ENCODE measurements at regions not wholly inside any gene's neighbourhood (a gene's known extent, or its start where the extent isn't known, plus 50 kb on each side); places are given as distances from the start of the nearest gene placed in this dataset.

GRCh38 chr15:29997499-29997898 is 85.3 kb upstream of the GOLGA8J start:
- 0 out of 2 replicates have a peak, but pooled peaks cover 8% of the 10 kb centered on the region for H3K9me3 Mint-ChIP-seq
- no peak overlapping the region for H3K27ac Mint-ChIP-seq
- ATAC-seq (no peak), DNase-seq (ENCODE audit: low spot score) (no peak)
- H3K4me3 Mint-ChIP-seq = no peak overlapping the region
- H3K27me3 Mint-ChIP-seq (ENCODE audit: low read depth) = no peaks in the 10 kb centered on the region; the same call in 1 of the 2 replicates
- ChIA-PET POLR2A (no interaction called here), CTCF (interaction anchor here (2.1 kb wide), 1 partner anchor 12 kb away, joined by 10 read pairs; no protein-coding TSS in a partner anchor)
- TF ChIP-seq, protein P1, sequence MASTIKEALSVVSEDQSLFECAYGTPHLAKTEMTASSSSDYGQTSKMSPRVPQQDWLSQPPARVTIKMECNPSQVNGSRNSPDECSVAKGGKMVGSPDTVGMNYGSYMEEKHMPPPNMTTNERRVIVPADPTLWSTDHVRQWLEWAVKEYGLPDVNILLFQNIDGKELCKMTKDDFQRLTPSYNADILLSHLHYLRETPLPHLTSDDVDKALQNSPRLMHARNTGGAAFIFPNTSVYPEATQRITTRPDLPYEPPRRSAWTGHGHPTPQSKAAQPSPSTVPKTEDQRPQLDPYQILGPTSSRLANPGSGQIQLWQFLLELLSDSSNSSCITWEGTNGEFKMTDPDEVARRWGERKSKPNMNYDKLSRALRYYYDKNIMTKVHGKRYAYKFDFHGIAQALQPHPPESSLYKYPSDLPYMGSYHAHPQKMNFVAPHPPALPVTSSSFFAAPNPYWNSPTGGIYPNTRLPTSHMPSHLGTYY (CRISPR knock-in tag; IDR thresholded peaks at IDR 0.05) = no peak
- TF ChIP-seq RORB (CRISPR knock-in tag; IDR thresholded peaks at IDR 0.05) = no peak
- no peaks in the 10 kb centered on the region for H3K36me3 Mint-ChIP-seq
- peaks cover 14% of the 10 kb centered on the region for H3K4me1 Mint-ChIP-seq

DNA sequence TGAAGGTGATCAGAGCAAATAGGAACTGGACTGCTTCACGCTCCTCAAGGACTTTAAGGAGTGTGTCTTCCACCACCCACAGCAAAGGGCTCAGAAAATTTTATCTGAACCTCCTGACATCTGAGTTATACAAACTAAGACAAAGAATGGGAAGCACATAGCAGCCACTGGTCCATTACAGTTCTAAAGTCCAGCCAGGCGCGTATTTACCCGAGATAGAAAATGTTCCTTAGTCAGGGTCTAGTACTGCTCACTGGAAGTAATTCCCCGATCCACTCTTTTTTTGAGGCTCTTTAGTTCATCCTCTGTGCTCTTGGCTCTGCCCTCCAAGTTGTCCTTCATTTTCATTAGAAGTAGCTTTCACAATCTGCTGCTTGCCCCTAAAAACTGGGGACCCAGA is 88.5 kb upstream of the GOLGA8J start:
- peaks cover 28% of the 10 kb centered on the region for H3K4me1 Mint-ChIP-seq
- no peak overlapping the region for H3K27ac Mint-ChIP-seq
- H3K4me3 Mint-ChIP-seq = no peak overlapping the region
- ATAC-seq = no peak
- no peak for DNase-seq (ENCODE audit: low spot score)
- no peaks in the 10 kb centered on the region; the same call in 1 of the 2 replicates for H3K27me3 Mint-ChIP-seq (ENCODE audit: low read depth)
- no peaks in the 10 kb centered on the region; the same call in 1 of the 2 replicates for H3K9me3 Mint-ChIP-seq
- TF ChIP-seq MYBL2 (CRISPR knock-in tag; IDR thresholded peaks at IDR 0.05) (no peak), TCF7 (CRISPR knock-in tag; IDR thresholded peaks at IDR 0.05; ENCODE audit: low read depth) (no peak), CREM (CRISPR knock-in tag; IDR thresholded peaks at IDR 0.05) (no peak), ZNF121 (CRISPR knock-in tag; IDR thresholded peaks at IDR 0.05) (no peak), ARID4B (CRISPR knock-in tag; IDR thresholded peaks at IDR 0.05; ENCODE audit: borderline replicate concordance) (no peak), ZNF232 (CRISPR knock-in tag; IDR thresholded peaks at IDR 0.05) (no peak), ZNF416 (CRISPR knock-in tag; IDR thresholded peaks at IDR 0.05) (no peak), AFF4 (CRISPR knock-in tag; IDR thresholded peaks at IDR 0.05; ENCODE audit: borderline replicate concordance) (no peak), E2F1 (CRISPR knock-in tag; IDR thresholded peaks at IDR 0.05) (no peak), ETV6 (CRISPR knock-in tag; IDR thresholded peaks at IDR 0.05) (no peak), PRRX2 (CRISPR knock-in tag; IDR thresholded peaks at IDR 0.05) (no peak), NFE2L1 (CRISPR knock-in tag; IDR thresholded peaks at IDR 0.05) (no peak), FOXK1 (CRISPR knock-in tag; IDR thresholded peaks at IDR 0.05) (no peak)
- TF ChIP-seq, protein P2, sequence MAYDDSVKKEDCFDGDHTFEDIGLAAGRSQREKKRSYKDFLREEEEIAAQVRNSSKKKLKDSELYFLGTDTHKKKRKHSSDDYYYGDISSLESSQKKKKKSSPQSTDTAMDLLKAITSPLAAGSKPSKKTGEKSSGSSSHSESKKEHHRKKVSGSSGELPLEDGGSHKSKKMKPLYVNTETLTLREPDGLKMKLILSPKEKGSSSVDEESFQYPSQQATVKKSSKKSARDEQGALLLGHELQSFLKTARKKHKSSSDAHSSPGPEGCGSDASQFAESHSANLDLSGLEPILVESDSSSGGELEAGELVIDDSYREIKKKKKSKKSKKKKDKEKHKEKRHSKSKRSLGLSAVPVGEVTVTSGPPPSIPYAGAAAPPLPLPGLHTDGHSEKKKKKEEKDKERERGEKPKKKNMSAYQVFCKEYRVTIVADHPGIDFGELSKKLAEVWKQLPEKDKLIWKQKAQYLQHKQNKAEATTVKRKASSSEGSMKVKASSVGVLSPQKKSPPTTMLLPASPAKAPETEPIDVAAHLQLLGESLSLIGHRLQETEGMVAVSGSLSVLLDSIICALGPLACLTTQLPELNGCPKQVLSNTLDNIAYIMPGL (CRISPR knock-in tag; IDR thresholded peaks at IDR 0.05) = no peak
- TF ChIP-seq, protein P3, sequence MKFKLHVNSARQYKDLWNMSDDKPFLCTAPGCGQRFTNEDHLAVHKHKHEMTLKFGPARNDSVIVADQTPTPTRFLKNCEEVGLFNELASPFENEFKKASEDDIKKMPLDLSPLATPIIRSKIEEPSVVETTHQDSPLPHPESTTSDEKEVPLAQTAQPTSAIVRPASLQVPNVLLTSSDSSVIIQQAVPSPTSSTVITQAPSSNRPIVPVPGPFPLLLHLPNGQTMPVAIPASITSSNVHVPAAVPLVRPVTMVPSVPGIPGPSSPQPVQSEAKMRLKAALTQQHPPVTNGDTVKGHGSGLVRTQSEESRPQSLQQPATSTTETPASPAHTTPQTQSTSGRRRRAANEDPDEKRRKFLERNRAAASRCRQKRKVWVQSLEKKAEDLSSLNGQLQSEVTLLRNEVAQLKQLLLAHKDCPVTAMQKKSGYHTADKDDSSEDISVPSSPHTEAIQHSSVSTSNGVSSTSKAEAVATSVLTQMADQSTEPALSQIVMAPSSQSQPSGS (CRISPR knock-in tag; IDR thresholded peaks at IDR 0.05; ENCODE audit: borderline replicate concordance, low read depth) = no peak
- TF ChIP-seq, protein P1 (CRISPR knock-in tag; IDR thresholded peaks at IDR 0.05) = no peak
- H3K36me3 Mint-ChIP-seq = no peaks in the 10 kb centered on the region
- CTCF ChIA-PET = interaction anchor here (1.4 kb wide), 1 partner anchor 9 kb away, joined by 21 read pairs; no protein-coding TSS in a partner anchor
- POLR2A ChIA-PET = no interaction called here

Measured in WTC11 (cell line).